ENCODE measurements at regions not wholly inside any gene's neighbourhood (a gene's known extent, or its start where the extent isn't known, plus 50 kb on each side); places are given as distances from the start of the nearest gene placed in this dataset.

DNA sequence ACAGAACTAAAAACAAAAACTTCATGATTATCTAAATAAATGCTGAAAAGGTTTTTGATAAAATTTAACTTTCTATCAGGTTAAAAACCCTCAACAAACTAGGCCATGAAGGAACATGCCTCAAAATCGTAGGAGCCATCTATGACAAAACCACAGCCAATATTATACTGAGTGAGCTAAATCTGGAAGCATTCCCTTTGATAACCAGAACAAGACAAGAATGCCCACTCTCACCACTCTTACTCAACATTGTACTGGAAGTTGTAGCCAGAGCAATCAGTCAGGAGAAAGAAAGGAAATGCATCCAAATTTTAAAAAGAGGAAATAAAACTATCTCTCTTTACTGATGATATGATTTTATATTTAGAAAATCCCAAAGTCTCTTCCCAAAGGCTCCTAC lies 228.7 kb downstream of the CHRM2 start:
- TF ChIP-seq REST (IDR thresholded peaks at IDR 0.05; ENCODE audit: unreplicated experiment) (no peak), NANOG (IDR thresholded peaks at IDR 0.05; ENCODE audit: borderline replicate concordance) (no peak), POLR2AphosphoS5 (IDR thresholded peaks at IDR 0.05; ENCODE audit: low read depth) (no peak), EZH2 (IDR thresholded peaks at IDR 0.05; ENCODE audit: low read depth, unreplicated experiment) (no peak), JUNB (IDR thresholded peaks at IDR 0.05; ENCODE audit: unreplicated experiment) (no peak), EZH2phosphoT487 (IDR thresholded peaks at IDR 0.05; ENCODE audit: unreplicated experiment) (no peak), ZNF114 (CRISPR knock-in tag; IDR thresholded peaks at IDR 0.05) (no peak), CREB1 (CRISPR knock-in tag; IDR thresholded peaks at IDR 0.05; ENCODE audit: low read depth) (no peak), ETS1 (IDR thresholded peaks at IDR 0.05) (no peak)
- TF ChIP-seq, protein P1, sequence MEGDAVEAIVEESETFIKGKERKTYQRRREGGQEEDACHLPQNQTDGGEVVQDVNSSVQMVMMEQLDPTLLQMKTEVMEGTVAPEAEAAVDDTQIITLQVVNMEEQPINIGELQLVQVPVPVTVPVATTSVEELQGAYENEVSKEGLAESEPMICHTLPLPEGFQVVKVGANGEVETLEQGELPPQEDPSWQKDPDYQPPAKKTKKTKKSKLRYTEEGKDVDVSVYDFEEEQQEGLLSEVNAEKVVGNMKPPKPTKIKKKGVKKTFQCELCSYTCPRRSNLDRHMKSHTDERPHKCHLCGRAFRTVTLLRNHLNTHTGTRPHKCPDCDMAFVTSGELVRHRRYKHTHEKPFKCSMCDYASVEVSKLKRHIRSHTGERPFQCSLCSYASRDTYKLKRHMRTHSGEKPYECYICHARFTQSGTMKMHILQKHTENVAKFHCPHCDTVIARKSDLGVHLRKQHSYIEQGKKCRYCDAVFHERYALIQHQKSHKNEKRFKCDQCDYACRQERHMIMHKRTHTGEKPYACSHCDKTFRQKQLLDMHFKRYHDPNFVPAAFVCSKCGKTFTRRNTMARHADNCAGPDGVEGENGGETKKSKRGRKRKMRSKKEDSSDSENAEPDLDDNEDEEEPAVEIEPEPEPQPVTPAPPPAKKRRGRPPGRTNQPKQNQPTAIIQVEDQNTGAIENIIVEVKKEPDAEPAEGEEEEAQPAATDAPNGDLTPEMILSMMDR (conservative IDR thresholded peaks at IDR 0.05; ENCODE audit: low read depth in 2 of 2): no peak
- TF ChIP-seq, protein P2, sequence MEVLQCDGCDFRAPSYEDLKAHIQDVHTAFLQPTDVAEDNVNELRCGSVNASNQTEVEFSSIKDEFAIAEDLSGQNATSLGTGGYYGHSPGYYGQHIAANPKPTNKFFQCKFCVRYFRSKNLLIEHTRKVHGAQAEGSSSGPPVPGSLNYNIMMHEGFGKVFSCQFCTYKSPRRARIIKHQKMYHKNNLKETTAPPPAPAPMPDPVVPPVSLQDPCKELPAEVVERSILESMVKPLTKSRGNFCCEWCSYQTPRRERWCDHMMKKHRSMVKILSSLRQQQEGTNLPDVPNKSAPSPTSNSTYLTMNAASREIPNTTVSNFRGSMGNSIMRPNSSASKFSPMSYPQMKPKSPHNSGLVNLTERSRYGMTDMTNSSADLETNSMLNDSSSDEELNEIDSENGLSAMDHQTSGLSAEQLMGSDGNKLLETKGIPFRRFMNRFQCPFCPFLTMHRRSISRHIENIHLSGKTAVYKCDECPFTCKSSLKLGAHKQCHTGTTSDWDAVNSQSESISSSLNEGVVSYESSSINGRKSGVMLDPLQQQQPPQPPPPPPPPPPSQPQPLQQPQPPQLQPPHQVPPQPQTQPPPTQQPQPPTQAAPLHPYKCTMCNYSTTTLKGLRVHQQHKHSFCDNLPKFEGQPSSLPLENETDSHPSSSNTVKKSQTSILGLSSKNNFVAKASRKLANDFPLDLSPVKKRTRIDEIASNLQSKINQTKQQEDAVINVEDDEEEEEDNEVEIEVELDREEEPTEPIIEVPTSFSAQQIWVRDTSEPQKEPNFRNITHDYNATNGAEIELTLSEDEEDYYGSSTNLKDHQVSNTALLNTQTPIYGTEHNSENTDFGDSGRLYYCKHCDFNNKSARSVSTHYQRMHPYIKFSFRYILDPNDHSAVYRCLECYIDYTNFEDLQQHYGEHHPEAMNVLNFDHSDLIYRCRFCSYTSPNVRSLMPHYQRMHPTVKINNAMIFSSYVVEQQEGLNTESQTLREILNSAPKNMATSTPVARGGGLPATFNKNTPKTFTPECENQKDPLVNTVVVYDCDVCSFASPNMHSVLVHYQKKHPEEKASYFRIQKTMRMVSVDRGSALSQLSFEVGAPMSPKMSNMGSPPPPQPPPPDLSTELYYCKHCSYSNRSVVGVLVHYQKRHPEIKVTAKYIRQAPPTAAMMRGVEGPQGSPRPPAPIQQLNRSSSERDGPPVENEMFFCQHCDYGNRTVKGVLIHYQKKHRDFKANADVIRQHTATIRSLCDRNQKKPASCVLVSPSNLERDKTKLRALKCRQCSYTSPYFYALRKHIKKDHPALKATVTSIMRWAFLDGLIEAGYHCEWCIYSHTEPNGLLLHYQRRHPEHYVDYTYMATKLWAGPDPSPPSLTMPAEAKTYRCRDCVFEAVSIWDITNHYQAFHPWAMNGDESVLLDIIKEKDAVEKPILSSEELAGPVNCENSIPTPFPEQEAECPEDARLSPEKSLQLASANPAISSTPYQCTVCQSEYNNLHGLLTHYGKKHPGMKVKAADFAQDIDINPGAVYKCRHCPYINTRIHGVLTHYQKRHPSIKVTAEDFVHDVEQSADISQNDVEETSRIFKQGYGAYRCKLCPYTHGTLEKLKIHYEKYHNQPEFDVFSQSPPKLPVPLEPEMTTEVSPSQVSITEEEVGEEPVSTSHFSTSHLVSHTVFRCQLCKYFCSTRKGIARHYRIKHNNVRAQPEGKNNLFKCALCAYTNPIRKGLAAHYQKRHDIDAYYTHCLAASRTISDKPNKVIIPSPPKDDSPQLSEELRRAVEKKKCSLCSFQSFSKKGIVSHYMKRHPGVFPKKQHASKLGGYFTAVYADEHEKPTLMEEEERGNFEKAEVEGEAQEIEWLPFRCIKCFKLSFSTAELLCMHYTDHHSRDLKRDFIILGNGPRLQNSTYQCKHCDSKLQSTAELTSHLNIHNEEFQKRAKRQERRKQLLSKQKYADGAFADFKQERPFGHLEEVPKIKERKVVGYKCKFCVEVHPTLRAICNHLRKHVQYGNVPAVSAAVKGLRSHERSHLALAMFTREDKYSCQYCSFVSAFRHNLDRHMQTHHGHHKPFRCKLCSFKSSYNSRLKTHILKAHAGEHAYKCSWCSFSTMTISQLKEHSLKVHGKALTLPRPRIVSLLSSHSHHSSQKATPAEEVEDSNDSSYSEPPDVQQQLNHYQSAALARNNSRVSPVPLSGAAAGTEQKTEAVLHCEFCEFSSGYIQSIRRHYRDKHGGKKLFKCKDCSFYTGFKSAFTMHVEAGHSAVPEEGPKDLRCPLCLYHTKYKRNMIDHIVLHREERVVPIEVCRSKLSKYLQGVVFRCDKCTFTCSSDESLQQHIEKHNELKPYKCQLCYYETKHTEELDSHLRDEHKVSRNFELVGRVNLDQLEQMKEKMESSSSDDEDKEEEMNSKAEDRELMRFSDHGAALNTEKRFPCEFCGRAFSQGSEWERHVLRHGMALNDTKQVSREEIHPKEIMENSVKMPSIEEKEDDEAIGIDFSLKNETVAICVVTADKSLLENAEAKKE (CRISPR knock-in tag; IDR thresholded peaks at IDR 0.05): no peak
